ENCODE measurements at regions not wholly inside any gene's neighbourhood (a gene's known extent, or its start where the extent isn't known, plus 50 kb on each side); places are given as distances from the start of the nearest gene placed in this dataset.
A peak's percentile ranks its signal among the peaks of the same experiment; 100 is the strongest.

DNA sequence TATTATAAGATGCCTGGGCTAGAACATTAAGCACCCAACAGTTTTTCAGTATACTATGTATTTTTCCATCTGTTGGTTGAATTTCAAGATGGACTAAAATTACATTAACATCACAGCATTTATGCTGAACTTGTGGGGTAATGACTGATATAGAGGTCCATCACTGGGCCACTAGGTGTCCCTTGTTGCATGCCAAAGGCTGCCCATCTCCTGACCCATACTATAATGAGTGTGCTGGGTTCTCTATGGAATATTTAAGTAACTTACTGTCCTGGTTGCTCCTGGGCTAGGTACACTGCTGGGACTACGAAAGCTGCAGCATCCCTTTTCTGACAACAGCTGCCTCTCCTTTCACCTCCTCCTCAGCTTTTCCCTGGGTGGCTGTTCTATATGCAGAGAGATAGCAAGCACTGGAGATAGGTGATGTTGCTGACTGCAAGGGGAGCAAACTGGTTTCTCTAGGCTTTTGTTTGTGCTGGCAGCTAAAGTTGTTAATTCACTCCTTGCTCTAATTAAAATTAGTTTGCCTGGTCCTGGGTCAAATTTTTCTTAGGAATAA lies 138.6 kb upstream of the TRHDE start:
- no peak for DNase-seq (ENCODE audit: low read depth)
- no peak for TF ChIP-seq CTCF (conservative IDR thresholded peaks at IDR 0.05; ENCODE audit: low read depth, low read length)
- no peak overlapping the region for H3K4me3 ChIP-seq (ENCODE audit: low read length)

- no peak for TF ChIP-seq CTCF (conservative IDR thresholded peaks at IDR 0.05; ENCODE audit: low read depth, low read length)
- DNase-seq (ENCODE audit: low read depth): no peak
- no peak overlapping the region for H3K4me3 ChIP-seq (ENCODE audit: low read length)
Observed at GRCh38 chr12:72134246-72135020, 137.7 kb upstream of the TRHDE start.

DNA sequence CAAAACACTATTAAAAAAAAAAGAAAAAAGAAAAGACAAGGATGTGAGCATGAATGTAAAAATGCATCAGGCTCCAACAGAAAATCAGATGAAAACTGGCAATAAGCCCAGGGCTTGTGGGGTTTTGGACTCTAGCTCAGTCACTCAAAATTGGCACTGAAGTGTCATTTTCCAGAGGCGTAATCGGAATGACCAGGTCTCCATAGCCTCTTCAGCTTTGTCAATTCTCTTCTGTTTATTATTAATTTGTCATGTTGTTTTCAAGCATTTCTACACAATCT lies 137.2 kb upstream of the TRHDE start:
- no peak for DNase-seq (ENCODE audit: low read depth)
- no peak overlapping the region for H3K4me3 ChIP-seq (ENCODE audit: low read length)
- TF ChIP-seq CTCF (conservative IDR thresholded peaks at IDR 0.05; ENCODE audit: low read depth, low read length): no peak

DNA sequence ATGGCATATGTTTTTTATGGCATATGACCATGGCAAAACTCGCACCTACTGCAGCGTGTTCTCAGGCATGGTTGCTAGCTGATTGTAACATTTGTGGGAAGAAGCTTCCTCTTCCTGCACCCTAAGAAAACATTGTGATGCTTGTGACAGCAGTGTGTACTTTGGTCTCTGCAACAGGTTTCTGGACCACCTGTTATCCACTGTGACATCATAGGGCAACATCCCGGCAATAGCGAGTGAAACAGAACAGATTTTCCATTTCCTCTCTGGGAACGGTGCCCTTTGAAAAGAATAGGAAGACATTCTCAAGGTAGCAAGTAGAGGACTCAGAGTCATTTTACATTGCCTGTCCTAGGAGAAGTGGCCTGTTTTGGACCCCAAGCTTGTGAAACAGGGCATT lies 135.4 kb upstream of the TRHDE start:
- TF ChIP-seq CTCF (conservative IDR thresholded peaks at IDR 0.05; ENCODE audit: low read depth, low read length): no peak
- DNase-seq (ENCODE audit: low read depth): no peak
- H3K4me3 ChIP-seq (ENCODE audit: low read length): no peak overlapping the region

- no peak overlapping the region for H3K4me3 ChIP-seq (ENCODE audit: low read length)
- TF ChIP-seq CTCF (conservative IDR thresholded peaks at IDR 0.05; ENCODE audit: low read depth, low read length): no peak
- DNase-seq (ENCODE audit: low read depth): no peak
Observed at GRCh38 chr12:72139411-72139810, 132.8 kb upstream of the TRHDE start.

GRCh38 chr12:72141381-72141780 lies 130.8 kb upstream of the TRHDE start:
- H3K4me3 ChIP-seq (ENCODE audit: low read length): no peak overlapping the region
- no peak for DNase-seq (ENCODE audit: low read depth)
- TF ChIP-seq CTCF (conservative IDR thresholded peaks at IDR 0.05; ENCODE audit: low read depth, low read length): peak; percentile 42

DNA sequence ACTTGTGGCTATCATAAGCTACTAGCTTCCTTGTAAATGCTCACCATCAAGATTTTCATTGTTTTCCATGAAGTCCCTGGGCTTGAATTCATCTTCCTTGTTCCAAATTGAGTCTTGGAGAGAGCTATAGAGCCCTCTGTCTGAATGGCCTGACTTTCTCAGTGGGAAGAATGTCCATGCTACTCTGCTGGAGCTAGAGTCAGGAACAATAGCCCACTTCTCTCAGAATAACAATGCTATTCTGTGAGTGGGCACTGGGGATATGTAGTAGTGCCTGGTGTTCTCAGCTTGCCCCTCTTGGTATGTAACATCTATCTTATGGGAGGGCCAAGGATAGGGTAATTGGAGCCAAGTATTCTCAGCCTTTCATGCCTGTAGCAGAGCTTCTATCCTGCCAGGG lies 127.6 kb upstream of the TRHDE start:
- no peak for TF ChIP-seq CTCF (conservative IDR thresholded peaks at IDR 0.05; ENCODE audit: low read depth, low read length)
- H3K4me3 ChIP-seq (ENCODE audit: low read length): no peak overlapping the region
- DNase-seq (ENCODE audit: low read depth): no peak

Data from retinal pigment epithelial cell (primary cell).